GM19438 (cell line): ENCODE measurements at regions not wholly inside any gene's neighbourhood (a gene's known extent, or its start where the extent isn't known, plus 50 kb on each side); places are given as distances from the start of the nearest gene placed in this dataset.
"Not testable (repeated sequence)": the region's sequence is repeated elsewhere in the genome, so short reads cannot be mapped to it uniquely, and the experiment has no call there.

Source experiments
- ATAC-seq: cut with Tn5 transposase; IDR thresholded peaks from one replicate; pipeline ENCODE4 v1.9.1; 2021; ENCODE audit warnings: low read depth; ENCODE audit not compliant: unreplicated experiment

DNA sequence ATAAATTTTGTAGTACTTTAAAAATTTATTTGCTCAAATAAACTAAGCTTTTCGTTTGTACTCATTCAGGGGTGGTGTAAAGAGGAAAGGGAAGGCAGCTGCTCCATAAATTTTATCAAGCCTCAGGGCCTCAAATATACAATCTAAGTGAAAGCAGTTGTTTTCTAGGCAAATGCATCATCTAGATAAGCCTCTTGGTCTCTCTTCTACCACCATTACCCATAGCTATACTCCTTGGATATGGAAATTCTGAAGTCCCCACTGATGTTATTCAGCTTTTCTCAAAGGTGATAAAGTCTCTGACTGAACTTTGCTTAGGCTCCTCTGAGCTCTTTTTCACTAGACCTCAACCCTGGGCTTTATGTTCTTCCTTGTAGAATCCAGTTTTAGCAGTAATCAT, 1313.1 kb downstream of the JRKL start:
- ATAC-seq: no peak

DNA sequence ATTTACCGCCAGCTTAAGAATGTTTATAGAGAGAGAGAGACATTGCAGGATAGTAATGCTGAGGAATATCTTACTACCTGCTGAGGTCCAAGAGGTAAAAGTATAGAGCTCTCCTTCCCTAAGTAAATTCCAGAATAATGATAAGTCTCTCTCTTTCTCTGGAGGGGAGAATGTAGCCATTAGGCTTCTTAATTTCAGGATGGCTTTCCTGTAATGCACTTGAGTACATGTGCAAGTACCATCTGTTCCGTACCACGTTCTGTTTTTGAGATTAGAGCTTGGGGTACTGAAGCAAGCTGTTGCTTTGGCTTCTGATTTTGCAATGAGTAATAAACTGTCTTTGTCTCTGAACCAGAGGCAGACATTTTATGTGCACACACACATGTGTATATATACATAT, 1314.0 kb downstream of the JRKL start:
- no peak for ATAC-seq

DNA sequence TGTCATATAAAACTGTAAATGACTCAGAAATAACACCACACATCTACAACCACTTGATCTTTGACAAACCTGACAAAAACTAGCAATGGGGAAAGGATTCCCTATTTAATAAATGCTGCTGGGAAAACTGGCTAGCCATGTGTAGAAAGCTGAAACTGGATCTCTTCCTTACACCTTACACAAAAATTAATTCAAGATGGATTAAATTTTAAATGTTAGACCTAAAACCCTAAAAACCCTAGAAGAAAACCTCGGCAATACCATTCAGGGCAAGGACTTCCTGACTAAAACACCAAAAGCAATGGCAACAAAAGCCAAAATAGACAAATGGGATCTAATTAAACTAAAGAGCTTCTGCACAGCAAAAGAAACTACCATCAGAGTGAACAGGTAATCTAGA, 1315.3 kb upstream of the CNTN5 start:
- ATAC-seq: not testable (repeated sequence)

DNA sequence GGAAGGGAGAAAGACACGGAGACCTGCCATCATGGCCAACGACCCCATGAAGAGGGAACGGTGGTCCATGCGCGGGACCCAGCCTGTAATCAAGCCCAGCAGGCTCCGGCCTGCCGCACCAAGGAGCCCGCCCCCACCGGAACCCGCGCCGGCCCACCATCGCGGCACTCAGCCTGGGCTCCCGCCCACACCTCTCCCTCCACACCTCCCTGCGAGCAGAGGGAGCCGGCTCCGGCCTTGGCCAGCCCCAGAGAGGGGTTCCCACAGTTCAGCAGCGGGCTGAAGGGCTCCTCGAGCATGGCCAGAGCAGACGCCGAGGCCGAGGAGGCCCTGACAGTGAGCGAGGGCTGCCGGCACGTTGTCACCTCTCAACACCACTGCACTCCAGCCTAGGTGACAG, 1302.8 kb upstream of the CNTN5 start:
- no peak for ATAC-seq

DNA sequence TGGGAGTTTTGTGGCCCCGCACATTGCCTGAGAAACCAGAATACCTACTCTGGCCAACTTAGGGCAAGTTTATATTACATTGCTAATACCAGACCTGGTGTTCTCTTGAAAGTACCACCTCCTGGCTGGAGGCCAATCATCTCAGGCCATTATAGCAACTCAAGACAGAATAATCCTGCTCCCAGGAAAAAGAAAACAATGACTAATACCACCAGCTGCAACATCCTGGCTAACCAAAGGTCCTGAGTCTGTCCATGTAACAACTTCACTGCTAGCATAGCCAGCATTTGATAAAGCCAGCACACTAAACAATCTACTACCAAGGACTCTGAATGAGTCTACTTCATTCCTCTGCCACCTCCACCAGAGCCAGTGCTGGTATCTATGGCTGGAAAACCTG, 1298.7 kb upstream of the CNTN5 start:
- no peak for ATAC-seq

DNA sequence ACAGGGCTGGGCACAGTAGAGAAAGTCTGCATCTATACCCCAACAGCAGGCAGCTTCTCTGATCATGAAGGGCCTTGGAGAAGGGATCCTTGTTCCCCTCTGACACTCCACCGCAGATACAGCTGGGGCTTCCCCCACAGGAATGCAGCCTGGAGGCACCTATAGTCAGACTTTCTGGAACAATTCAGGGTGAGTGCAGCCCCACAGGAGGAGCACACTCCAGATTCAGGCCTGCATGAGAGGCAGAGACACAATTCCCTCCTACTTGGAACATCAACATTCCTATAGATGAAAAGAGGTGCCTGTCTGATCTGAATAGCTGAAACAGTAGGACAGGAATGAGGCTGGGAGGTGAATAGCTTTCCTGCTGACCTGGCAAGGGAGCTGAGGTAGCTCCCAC, 1298.0 kb upstream of the CNTN5 start:
- no peak for ATAC-seq

DNA sequence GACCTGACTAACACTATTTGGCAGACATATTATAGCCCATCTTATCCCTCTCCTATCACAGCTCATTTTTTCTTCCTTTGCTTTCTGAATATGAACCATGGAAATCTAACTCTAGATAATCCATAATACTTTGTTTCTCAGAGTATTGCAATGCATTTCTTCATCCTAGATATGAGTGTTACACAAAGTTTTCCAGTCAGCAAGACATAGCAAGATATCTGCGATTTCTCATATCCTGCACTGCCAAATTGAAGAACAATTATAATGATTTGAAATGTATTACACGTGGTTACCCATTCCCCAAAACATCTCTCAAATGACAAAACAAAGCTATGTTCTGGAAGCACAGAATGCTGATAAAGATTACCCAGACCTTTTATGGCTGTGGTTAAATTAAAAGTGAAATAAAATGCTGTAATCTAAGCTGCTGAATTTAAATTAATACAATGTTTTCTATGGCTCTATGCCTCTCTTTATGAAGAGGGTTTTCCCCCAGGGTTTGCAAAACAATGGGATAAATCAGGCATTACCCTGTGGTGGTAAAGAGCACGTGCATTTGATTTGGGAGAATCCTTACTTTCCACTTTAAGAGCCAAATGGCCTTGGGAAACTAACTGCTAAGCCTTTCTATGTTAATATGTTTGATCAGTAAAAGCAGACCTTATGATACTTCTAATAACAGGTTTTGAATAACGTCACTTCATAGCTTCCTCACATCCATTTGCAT, 1291.0 kb upstream of the CNTN5 start:
- ATAC-seq: no peak

DNA sequence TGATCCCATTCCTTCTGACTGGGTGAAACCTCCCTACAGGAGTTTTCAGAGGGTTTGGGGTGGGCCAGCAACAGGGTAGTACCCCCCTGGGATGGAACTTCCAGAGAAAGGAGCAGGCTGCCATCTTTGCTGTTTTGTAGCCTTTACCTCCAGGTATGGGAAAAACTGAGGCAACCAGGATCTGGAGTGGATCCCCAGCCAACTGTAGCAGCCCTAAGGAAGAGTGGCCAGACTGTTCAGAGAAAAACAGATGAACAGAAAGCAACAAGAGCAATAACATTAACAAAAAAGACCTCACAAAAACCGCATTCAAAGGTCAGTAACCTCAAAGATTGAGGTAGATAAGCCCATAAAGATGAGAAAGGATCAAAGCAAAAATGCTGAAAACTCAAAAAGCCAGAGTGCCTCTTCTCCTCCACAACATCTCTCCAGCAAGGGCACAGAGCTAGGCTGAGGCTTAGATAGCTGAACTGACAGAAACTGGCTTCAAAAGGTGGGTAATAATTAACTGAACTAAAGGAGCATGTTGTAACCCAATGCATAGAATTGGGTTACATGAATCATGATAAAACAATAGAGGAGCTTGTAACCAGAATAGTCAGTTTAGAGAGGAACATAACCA, 1288.6 kb upstream of the CNTN5 start:
- no peak for ATAC-seq

DNA sequence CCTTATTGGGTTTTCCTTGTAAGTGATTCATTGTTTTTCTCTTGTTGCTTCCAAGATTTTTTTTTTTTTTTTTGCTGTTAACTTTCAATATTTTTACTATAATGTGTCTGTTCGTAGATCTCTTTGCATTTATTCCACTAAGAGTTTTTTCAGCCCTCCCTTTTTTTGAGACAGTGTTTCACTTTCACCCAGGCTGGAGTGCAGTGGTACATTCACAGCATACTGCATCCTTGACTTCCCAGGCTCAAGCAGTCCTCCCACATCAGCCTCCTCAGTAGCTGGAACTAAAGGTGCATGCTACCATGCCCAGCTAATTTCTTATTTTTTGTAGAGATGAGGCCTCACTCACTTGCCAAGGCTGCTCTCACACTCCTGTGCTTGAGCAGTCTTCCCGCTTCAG, 1282.0 kb upstream of the CNTN5 start:
- ATAC-seq: no peak

DNA sequence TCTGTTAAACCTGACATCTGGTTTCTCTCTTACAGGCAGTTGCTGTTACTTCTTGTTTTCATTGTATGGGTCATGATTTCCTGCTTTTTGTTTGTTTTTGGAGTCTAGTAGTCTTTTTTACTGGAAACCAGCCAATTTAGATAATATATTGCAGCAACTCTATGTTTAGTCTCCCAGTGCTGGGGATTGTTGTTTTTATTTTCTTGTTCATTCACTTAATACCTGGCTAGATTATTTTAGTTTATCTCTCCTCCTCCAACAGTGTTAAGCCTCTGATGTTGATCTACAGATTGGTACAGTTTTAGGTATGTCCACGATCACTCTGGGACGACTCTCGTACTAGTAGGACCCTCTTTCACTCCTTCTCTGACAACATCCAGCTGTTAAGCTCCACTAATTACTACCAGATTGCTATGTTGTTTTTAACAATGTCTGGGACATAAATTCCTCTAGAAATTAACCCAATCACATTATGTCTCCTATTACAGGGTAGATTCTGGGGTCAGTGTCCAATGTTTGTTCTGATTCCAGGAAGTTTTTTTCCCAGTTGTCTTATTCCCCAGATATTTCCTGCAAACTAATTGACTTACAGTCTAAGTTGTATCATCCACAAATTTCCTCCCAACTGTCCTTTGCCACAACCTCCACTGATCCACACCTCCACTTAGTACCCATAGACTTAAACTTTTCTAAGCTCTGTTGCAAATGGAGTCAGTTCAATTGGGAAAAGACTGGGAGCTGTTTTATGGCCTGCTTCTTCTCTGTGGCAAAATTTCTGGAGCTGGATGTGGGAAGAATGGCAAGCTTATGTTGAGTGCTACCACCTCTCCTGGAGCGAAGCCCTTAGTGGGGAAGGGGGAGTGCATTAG, 1280.6 kb upstream of the CNTN5 start:
- ATAC-seq: no peak

DNA sequence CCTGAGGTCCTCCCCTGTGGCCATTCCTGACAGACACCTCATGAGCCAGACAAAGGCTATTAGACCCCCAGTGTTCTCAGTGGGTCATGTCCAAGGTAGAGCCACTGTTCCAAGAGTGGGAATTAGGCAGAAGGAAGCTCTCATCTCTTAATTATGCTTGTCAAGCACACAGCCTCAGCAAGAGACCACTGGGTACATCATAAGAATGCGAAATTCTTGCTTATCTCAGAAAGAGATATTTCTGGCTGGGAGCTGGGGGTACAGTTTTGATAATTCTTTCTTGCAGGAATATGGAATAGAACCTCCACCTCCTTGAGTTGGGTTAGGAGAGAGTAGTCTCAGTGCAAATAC, 1280.0 kb upstream of the CNTN5 start:
- no peak for ATAC-seq

DNA sequence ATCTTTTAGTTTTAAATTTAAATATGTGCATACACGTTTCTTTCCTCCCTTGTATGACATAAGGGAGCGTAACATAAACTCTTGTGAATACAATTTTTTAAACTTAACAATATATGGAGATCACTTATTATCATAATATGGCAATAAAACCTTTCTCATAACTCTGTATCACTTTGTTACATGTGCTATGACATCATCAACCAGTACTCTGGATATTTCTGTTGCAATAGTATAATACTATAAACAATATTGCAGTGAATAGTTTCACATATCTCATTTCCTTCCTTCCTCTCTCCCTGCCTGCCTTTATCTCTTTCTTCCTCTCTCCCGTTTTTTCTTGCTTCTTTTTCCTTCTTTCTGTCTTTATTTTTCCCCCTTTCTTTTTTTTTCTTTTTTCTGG, 1278.0 kb upstream of the CNTN5 start:
- no peak for ATAC-seq

DNA sequence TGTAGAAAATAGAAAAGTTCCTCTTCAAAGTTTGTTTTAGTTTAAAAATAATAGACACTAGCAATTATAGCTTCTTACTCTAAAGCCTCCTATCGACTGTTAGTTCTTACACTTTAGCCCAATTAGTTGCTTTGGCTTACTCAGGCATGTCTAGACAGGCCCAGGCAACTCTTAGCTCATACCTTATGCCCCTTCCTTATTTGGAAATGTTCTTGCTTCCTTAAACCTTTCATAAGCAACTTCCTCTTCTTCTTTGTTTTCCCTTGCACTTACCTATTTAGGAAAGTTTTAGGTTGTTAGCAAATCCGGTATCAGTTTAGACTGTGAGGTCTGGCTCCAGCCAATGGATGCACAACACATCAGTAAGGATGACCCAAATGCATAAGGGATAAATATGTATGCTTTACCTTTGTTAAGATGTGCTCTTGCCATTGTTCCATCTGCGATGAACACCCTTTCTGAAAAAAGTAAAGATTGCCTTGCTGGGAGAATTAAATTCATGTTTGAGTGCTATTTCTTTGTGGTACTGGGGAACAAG, 1277.5 kb upstream of the CNTN5 start:
- no peak for ATAC-seq

DNA sequence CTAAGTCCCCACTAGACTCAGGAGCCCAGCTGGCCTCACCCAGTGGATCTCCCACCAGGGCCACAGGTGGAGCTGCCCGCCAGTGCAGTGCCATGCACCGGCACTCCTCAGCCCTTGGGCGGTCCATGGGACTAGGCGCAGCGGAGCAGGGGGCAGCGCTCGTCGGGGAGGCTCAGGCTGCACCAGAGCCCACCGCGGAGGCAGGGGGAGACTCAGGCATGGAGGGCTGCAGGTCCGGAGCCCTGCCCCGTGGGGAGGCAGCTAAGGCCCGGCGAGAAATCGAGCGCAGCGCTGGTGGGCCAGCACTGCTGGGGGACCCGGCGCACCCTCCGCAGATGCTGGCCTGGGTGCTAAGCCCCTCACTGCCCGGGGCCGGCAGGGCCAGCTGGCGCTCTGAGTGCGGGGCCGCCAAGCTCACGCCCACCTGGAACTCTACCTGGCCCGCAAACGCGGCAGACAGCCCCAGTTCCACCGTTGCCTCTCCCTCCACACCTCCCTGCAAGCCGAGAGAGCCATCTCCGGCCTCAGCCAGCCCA, 1275.2 kb upstream of the CNTN5 start:
- no peak for ATAC-seq

DNA sequence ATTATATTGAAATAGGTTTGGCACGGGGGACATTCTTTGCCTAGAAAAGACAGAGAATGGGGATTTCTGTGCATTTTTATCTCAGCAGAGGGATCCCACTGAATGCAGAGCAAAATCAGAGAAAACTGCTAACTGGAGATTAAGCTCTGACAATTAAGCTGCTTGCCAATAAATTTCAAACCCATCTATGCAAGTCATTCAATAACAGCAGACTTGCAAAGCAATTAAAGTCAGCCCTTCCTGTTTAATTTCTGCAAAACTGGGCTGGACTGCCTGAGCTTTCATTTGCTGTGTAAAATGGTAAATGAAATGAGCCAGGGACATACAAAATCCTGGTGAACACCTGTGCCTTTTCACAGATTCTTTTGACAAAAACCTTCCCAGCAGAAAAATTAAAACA, 1273.9 kb upstream of the CNTN5 start:
- ATAC-seq: no peak

DNA sequence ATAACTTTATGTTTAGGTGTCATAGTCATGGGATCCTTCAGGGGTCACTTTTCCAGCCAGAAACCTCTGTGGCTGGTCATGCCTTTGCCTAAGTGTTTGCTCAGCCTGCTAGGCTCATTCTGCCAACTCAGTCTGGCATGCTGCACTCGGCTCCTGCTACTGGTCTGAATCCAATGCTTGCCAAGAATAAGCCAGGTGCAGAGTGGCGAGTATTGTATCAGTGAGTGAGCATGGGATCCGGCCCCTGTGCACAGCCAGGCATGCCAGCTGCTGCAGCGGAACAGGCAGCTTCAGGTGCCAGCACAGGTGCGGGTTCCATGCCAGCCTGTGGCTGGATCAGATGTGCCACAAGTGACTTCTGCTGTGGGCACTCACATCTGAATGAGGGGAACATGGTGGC, 1269.3 kb upstream of the CNTN5 start:
- ATAC-seq: no peak

DNA sequence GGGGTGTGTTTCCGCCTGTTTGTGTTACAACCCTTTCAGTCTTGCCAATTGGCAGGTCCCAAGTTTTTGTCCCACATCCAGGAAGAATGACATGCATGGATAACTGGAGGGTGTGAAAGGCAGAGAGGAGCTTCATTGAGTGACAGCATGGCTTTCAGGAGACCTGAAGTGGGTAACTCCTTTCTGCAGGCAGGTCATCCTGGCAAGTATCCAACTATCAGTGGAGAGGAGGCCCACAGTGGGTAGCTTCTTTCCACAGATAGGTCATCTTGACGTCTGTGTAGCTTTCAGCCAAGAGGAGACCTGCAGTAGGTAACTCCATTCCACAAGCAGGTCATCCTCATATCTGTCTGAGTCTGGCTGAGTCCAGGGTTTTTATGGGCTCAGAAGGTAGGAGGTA, 1268.8 kb upstream of the CNTN5 start:
- ATAC-seq: no peak

DNA sequence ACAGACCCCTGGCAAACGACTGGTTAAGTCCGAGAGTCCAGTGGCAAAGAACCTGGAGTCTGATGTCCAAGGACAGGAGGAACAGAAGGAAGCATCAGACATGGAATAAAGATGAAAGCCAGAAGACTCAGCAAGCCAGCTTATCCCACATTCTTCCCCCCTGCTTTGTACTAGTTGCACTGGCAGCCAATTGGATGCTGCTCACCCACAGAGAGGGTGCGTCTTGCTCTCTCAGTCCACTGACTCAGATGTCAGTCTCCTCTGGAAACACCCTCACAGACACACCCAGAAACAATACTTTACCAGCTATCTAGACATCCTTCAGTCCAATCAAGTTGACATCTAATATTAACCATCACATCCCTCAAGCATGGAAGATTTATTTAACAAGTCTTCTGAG, 1265.8 kb upstream of the CNTN5 start:
- ATAC-seq: no peak

DNA sequence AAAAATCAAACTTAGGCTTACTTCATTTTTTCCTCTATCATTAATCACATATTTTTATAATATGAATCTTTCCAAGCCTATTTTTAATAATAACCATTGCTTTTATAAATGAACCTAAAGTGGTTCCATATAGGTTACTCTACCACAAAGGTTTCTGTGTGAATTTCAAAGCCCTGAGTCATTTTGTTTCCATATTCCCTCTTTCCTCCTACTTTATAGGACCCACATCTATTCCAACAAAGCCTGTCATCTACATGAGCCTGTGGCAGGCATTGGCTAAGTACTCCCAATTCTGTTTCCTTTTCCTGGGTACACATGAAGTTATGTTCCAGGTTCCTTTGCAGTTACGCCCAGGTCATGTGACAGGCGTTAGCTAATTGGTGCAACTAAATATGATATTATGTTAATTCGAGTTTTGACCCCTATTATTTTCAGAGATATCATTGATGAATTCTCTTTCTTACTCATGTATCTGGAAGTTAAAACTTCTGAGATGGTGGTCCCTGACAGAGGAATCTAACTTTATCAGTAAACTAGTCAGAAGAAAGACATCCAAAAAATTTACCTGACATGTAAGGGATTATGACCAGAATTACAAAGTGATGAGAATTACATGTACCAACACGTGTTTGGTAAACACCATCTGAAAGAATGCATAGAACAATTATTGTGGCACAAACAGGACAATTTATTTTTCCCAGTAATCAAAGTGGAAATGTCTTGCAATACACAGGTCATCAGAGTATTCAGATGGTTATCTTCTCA, 1264.0 kb upstream of the CNTN5 start:
- ATAC-seq: no peak

DNA sequence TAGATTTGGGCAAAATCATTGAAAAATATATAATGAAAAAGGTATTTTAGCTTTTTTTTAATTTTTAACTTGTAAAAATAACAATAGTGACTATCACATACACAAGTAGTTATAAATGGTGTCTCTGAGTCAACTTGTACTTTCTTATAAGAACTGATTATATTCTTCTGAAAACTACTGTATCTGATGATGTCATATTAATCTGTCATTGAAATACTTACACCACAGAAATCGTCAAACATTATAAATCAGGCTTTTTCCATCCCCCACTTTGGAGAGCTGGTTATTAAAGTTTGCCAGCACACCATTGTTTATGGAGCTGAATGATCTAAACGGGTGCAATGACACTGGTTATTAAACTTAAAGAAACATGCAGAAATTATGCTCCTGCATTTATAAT, 1259.6 kb upstream of the CNTN5 start:
- no peak for ATAC-seq

DNA sequence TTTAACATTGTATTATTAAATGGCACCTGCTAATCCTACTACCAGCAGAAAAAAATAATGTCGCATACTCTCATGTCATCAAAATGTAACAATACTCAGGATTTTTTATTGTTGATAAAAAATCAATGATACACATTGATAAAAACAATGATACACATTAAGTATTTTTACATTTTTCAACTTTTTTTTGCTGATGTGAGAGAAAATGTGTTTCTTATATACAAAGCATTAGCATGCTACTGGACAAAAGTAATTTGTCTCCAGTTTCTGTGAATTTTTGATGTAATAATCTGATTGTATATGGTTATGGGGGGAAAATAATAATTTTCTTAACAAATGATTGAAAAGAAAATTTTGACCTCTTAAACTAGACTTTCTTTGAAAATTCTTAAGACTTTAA, 1256.6 kb upstream of the CNTN5 start:
- ATAC-seq: no peak
